Large intestine (tissue), 3 donors: ENCODE measurements at regions not wholly inside any gene's neighbourhood (a gene's known extent, or its start where the extent isn't known, plus 50 kb on each side); places are given as distances from the start of the nearest gene placed in this dataset.

Experiments used
- DNase-seq, 2 donors: peaks; one replicate each; pipeline versions ENCODE4 v3.0.0 to v3.0.0-alpha.2; 2013
- H3K27ac ChIP-seq: one replicate; pipeline ENCODE4 v1.5.1; 2013; ENCODE audit warnings: low read length
- H3K27me3 ChIP-seq: 2 replicates; pipeline ENCODE4 v1.6.1; 2013; ENCODE audit warnings: low read length; ENCODE audit not compliant: control insufficient read depth, insufficient read depth
- H3K36me3 ChIP-seq: 2 replicates; pipeline ENCODE4 v1.6.1; 2013; ENCODE audit warnings: low read length; ENCODE audit not compliant: control insufficient read depth, insufficient read depth
- H3K4me1 ChIP-seq: one replicate; pipeline ENCODE4 v1.6.1; 2013; ENCODE audit warnings: low read length; ENCODE audit not compliant: control insufficient read depth, insufficient read depth
- H3K4me3 ChIP-seq: one replicate; pipeline ENCODE4 v1.5.1; 2013; ENCODE audit warnings: low read length
- H3K9me3 ChIP-seq: one replicate; pipeline ENCODE4 v1.6.1; 2013; ENCODE audit warnings: mild to moderate bottlenecking, low read depth, low read length, moderate library complexity; ENCODE audit not compliant: control insufficient read depth
- WGBS: methylation state at CpG from one replicate; pipeline ENCODE4 v1.1.5; 2013; ENCODE audit warnings: low lambda C conversion rate; ENCODE audit not compliant: insufficient coverage; 5-methylcytosine and 5-hydroxymethylcytosine counted together

DNA sequence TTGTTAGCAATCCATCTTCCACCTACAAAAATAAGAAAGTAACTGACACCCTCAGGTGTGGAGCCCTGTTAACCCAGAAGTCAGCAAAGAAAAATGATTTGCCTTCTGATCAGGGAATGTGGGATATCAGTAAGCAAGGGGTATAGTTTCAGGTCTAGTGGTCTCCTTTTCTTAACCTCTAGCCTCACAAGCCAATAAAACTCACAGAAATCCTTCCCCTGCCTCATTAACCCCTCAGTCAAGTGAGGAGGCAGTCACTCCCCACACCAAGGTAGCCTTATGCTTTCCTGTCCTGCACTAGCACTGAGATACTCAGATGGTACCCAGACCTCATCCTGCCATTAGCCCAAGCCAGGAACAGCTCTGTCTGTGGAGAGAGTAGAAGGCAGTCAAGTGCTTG, 103.4 kb upstream of the VASH1 start:
- no peaks in the 10 kb centered on the region for H3K36me3 ChIP-seq
- H3K27me3 ChIP-seq: peaks cover 2% of the 10 kb centered on the region
- H3K27ac ChIP-seq: no peak overlapping the region
- no peaks in the 10 kb centered on the region for H3K9me3 ChIP-seq
- no peaks in the 10 kb centered on the region for H3K4me1 ChIP-seq
- no peak for DNase-seq
- H3K4me3 ChIP-seq: no peak overlapping the region

DNA sequence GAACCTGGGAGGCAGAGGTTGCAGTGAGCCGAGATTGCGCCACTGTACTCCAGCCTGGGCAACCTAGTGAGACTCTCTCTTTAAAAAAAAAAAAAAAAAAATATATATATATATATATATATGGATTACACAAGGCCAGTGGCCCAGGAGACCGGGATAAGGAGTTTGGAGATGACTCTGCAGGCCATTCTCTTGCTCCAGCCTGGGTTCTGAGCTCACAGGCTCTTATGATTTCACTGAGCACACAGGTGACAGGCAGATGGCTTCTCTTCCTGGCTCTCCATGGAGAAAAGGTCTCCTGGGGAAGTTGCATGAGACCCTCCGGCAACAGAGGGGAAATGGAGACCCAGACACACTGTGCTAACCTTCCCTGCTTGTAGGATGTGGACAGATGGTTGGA, 98.7 kb upstream of the VASH1 start:
- no CpG with 5 or more reads among the region's 4 CpGs for WGBS
- Histone ChIP-seq H3K36me3 (no peaks in the 10 kb centered on the region), H3K9me3 (no peaks in the 10 kb centered on the region), H3K27ac (no peak overlapping the region), H3K27me3 (no peaks in the 10 kb centered on the region), H3K4me3 (no peak overlapping the region), H3K4me1 (no peaks in the 10 kb centered on the region)
- no peak for DNase-seq

DNA sequence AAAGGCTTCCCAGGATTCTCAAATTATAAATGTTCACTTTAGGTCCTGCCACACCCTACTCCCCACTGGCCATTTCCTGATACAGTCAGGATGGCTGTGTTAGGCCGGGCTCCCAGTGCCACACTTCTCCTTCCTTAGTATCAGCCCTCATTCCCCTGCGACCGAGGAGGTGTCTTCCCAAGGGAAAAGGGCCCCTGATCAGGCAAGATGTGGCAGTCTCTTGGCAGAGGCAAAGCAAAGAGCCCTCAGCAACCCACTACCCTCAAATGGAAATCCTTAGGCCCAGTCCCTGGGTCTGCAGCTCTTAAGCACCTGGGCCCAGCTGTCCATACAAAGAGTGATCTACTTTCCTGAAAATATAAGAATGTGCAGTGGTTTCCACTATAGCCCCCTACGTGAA, 96.5 kb upstream of the VASH1 start:
- WGBS: no CpG with 5 or more reads among the region's 4 CpGs
- DNase-seq: no peak
- Histone ChIP-seq H3K36me3 (no peaks in the 10 kb centered on the region), H3K4me1 (no peaks in the 10 kb centered on the region), H3K27me3 (no peaks in the 10 kb centered on the region), H3K27ac (no peak overlapping the region), H3K9me3 (no peaks in the 10 kb centered on the region), H3K4me3 (no peak overlapping the region)

DNA sequence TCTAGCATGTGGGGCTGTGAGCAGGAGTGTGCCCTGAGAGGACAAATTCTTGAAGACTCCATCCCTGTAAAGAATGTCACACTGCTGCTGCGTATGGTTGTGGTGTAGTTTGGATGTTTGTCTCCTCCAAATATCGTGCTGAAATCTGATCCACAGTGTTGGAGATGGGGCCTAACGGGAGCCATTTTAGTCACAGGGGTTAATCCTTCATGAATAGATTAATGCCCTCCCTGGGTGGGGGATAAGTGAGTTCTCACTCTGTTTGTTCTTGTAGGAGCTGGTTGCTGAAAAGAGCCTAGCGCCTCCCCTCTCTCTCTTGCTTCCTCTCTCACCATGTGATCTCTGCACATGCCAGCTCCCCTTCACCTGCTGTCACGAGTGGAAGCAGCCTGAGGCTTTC, 94.5 kb upstream of the VASH1 start:
- H3K27me3 ChIP-seq: no peaks in the 10 kb centered on the region
- no peak overlapping the region for H3K27ac ChIP-seq
- H3K4me3 ChIP-seq: no peak overlapping the region
- no peaks in the 10 kb centered on the region for H3K9me3 ChIP-seq
- H3K36me3 ChIP-seq: no peaks in the 10 kb centered on the region
- no CpG with 5 or more reads among the region's 5 CpGs for WGBS
- DNase-seq: no peak
- no peaks in the 10 kb centered on the region for H3K4me1 ChIP-seq

DNA sequence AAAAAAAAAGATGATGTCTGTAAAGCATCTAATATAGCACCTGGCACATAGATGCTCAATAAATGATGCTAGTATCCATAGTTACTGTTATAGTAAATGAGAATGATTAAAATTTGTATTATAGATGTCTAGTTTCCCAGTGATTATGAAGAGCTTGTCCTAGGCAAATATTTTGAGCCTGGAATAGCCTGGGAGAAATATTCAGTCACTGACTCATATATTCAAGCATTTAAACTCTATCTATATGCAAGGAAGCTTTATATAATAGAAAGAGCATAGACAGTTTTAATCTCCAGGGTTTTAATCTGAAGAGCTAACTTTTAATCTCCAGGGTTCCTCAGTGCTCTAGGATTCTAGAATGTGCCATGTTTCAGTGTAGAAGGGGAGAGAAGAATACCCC, 91.5 kb upstream of the VASH1 start:
- H3K36me3 ChIP-seq: no peaks in the 10 kb centered on the region
- H3K27ac ChIP-seq: no peak overlapping the region
- H3K4me1 ChIP-seq: no peaks in the 10 kb centered on the region
- H3K4me3 ChIP-seq: no peak overlapping the region
- DNase-seq: no peak
- no peaks in the 10 kb centered on the region for H3K9me3 ChIP-seq
- H3K27me3 ChIP-seq: peaks cover 3% of the 10 kb centered on the region

DNA sequence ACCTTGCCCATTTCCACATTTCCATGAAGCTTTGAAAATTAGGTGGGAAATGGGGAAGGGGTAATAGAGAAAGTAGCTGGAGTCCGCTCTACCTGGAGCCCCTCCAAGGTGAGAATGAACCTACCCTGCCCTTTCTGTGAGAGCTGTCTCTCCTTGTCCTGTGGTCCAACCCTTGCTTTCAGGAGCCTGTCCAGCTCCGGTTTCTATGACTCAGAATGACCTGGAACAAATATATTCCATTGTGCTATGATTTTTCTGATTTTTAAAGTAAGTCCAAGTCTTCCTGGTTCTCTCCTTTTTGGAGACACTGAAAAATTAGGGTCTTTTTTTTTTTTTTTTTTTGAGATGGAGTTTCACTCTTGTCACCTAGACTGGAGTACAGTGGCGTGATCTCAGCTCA, 89.1 kb upstream of the VASH1 start:
- no CpG with 5 or more reads among the region's 3 CpGs for WGBS

DNA sequence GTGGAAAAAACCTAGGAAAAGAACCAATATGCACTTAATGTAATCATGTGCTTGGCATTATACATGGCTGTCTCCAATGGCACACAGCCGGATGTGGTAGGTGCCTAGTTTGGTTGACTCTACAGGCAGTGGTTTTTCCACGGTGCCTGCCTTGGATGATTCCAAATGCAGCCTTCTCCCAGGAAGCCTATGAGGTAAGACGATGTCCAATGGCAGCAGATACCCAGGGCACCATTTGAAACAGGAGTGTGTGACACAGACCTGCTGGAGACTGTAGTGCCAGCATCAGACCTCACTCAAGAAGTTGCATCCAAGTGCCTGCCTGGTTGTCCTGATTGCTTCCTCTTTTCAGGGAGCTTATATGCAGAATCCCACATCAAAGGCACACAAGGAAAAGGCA, 88.0 kb upstream of the VASH1 start:
- H3K27me3 ChIP-seq: peaks cover 3% of the 10 kb centered on the region

More for the DNA sequence above, 89.1 kb upstream of the VASH1 start:
- DNase-seq: no peak
- H3K27ac ChIP-seq: no peak overlapping the region
- H3K27me3 ChIP-seq: peaks cover 3% of the 10 kb centered on the region
- H3K36me3 ChIP-seq: no peaks in the 10 kb centered on the region
- no peaks in the 10 kb centered on the region for H3K9me3 ChIP-seq
- H3K4me1 ChIP-seq: no peaks in the 10 kb centered on the region
- no peak overlapping the region for H3K4me3 ChIP-seq

DNA sequence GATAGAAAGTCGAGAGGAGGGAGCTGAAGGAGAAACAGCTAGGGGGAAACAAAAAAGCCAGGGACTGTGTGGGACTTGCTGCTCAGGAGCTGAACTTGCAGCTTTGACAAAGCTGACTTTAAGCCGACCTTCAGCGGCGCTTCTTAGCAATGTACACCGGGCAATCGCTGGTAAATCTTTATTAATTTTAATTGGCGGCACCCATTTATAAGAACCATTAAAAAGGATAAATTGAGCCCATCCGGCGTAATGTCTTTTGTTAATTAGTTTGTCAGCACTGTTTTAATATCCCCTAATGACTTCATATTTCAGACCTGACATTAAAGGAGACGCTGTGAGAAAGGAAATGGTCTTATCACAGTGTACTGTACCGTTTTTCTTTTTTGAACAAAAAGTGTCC, 86.2 kb upstream of the VASH1 start:
- 100% methylated on average over 4 of the region's 11 CpGs for WGBS
- Histone ChIP-seq H3K27me3 (peaks cover 3% of the 10 kb centered on the region), H3K9me3 (no peaks in the 10 kb centered on the region), H3K36me3 (no peaks in the 10 kb centered on the region), H3K4me3 (no peak overlapping the region), H3K27ac (no peak overlapping the region), H3K4me1 (no peaks in the 10 kb centered on the region)
- DNase-seq: no peak

More for the DNA sequence above, 88.0 kb upstream of the VASH1 start:
- no CpG with 5 or more reads among the region's 3 CpGs for WGBS
- no peak for DNase-seq
- Histone ChIP-seq H3K27ac (no peak overlapping the region), H3K36me3 (no peaks in the 10 kb centered on the region), H3K4me3 (no peak overlapping the region), H3K4me1 (no peaks in the 10 kb centered on the region), H3K9me3 (no peaks in the 10 kb centered on the region)

DNA sequence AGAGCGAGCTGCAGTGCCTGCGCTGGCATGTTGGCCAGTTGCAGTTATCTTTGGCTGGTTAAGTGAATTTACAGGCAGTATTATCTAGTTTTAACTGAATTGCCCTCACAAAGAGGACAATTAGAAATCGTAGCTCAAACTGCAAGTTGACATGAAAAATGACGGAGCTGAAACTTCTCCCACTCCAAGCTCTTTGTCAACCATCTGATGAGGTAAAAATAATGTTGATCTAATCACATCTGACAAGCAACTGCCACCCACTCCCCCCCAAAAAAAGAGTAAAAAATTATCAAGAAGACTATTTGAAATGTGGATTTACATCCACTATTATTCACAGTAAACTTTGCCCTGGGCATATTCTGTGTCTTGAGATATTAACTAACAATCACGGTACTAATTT, 84.7 kb upstream of the VASH1 start:
- Histone ChIP-seq H3K4me3 (no peak overlapping the region), H3K36me3 (no peaks in the 10 kb centered on the region), H3K27me3 (peaks cover 3% of the 10 kb centered on the region), H3K27ac (no peak overlapping the region), H3K4me1 (no peaks in the 10 kb centered on the region), H3K9me3 (no peaks in the 10 kb centered on the region)
- DNase-seq: no peak
- 100% methylated on average over 1 of the region's 5 CpGs for WGBS

DNA sequence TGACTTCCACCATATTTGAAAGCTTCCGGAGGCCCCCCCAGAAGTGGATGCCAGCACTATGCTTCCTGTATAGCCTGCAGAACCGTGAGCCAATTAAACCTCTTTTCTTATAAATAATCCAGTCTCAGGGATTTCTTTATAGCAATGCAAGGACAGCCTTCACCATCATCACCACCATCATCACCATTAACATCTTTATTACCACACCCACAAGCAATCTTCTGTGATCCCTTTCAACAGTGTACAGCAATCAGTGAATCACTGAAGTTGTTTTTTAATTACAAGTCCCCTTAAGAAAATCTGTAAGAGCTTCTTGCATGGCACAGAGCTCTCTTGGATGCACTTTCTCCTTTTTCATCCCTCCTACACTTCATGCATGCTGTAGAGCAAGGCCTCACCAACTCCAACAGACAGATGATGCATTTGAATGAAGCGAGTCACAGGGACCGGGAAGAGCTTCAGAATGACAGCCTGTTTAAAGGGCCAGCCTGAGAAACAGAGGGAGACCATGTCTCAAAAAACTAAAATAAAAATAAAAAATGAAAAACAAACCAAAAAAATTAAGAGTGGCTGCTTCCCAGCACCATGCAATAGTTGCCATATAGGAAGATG, 83.6 kb upstream of the VASH1 start:
- WGBS: 91% methylated on average over 4 of the region's 4 CpGs
- H3K4me1 ChIP-seq: no peaks in the 10 kb centered on the region

DNA sequence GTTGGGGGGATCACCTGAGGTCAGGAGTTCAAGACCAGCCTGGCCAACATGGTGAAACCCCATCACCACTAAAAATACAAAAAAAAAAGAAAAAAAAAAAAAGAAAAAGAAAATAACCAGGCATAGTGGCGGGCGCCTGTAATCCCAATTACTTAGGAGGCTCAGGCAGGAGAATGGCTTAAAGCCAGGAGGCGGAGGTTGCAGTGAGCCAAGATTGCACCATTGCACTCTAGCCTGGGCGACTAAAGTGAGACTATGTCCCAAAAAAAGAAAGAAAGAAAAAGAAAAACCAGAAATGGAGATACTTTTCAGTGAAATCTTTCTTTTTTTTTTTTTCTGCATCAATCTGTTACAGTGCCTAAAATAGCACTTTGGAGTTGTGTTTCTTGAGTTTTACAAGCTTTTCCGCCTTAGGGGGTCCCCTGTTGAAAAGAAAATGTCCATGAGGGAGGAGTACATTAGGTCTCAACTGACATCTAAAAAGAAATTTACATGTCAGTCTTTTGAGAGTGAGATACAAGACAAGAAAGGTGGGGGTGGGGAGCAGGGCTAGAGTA, 82.9 kb upstream of the VASH1 start:
- Histone ChIP-seq H3K4me1 (no peaks in the 10 kb centered on the region), H3K36me3 (no peaks in the 10 kb centered on the region), H3K4me3 (no peak overlapping the region), H3K27ac (no peak overlapping the region), H3K27me3 (peaks cover 3% of the 10 kb centered on the region), H3K9me3 (no peaks in the 10 kb centered on the region)
- 89% methylated on average over 1 of the region's 5 CpGs for WGBS
- DNase-seq: no peak

More for the DNA sequence above, 83.6 kb upstream of the VASH1 start:
- DNase-seq: no peak
- H3K27ac ChIP-seq: no peak overlapping the region
- peaks cover 3% of the 10 kb centered on the region for H3K27me3 ChIP-seq
- no peak overlapping the region for H3K4me3 ChIP-seq
- no peaks in the 10 kb centered on the region for H3K36me3 ChIP-seq
- no peaks in the 10 kb centered on the region for H3K9me3 ChIP-seq
